ENCODE measurements at regions not wholly inside any gene's neighbourhood (a gene's known extent, or its start where the extent isn't known, plus 50 kb on each side); places are given as distances from the start of the nearest gene placed in this dataset.

- Histone ChIP-seq H3K27ac (no peak overlapping the region), H3K27me3 (no peaks in the 10 kb centered on the region), H3K36me3 (no peaks in the 10 kb centered on the region), H3K4me3 (no peak overlapping the region), H3K4me1 (peaks cover 0 to 51% (median 20%) of the 10 kb centered on the region in 4 donors), H3K9me3 (no peaks in the 10 kb centered on the region)
- WGBS, 2 donors = 45 to 54% methylated on average over 3 of the region's 3 CpGs
- DNase-seq (ENCODE audit: low spot score in 2 of 2) = no peak
- TF ChIP-seq POLR2A (IDR thresholded peaks at IDR 0.05) (no peak), EP300 (IDR thresholded peaks at IDR 0.05) (no peak)
- TF ChIP-seq, protein P1, sequence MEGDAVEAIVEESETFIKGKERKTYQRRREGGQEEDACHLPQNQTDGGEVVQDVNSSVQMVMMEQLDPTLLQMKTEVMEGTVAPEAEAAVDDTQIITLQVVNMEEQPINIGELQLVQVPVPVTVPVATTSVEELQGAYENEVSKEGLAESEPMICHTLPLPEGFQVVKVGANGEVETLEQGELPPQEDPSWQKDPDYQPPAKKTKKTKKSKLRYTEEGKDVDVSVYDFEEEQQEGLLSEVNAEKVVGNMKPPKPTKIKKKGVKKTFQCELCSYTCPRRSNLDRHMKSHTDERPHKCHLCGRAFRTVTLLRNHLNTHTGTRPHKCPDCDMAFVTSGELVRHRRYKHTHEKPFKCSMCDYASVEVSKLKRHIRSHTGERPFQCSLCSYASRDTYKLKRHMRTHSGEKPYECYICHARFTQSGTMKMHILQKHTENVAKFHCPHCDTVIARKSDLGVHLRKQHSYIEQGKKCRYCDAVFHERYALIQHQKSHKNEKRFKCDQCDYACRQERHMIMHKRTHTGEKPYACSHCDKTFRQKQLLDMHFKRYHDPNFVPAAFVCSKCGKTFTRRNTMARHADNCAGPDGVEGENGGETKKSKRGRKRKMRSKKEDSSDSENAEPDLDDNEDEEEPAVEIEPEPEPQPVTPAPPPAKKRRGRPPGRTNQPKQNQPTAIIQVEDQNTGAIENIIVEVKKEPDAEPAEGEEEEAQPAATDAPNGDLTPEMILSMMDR (IDR thresholded peaks at IDR 0.05) = no peak
These were observed 74.9 kb upstream of the CNIH3 start for GRCh38 chr1:224541072-224541790.

DNA sequence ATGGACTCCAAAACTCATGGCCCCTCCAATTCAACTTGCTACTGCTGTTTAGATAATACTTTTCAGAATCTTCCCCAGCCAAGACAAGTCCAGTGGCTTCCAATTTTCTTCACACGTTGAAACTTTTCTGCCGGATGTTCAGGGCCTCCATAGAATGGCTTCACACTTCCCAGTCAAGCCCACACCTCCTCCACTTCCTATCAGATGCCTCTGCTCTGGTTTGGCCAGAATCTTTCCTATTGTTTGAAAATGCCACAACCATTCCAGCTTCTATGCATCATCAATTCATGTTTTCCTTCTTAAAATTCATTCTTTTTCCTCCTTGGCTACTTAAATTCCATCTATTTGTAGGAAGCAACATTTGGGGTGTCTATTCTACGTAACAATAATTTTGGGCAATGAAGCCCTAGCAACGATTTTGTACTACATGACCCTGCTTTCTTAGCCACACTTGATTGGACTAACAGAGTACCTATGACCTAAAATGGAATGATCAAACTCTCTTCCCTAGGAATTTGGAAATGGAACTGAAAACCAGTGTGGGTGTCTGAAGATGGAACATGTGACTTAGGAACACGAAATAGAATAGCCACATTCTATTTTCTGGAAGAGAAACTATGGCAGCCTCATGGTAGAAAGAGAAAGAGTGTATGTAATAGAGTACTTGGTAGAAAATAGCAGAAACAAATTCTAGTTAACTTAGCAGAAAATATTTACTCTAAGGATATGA lies 74.1 kb upstream of the CNIH3 start:
- no peaks in the 10 kb centered on the region for H3K36me3 ChIP-seq
- no peak for TF ChIP-seq EP300 (IDR thresholded peaks at IDR 0.05)
- no peaks in the 10 kb centered on the region for H3K27me3 ChIP-seq
- 42 to 43% methylated on average over 5 of the region's 5 CpGs for WGBS, 2 donors
- H3K4me3 ChIP-seq = no peak overlapping the region
- H3K9me3 ChIP-seq = no peaks in the 10 kb centered on the region
- no peak for DNase-seq (ENCODE audit: low spot score in 2 of 2)
- peaks cover 0 to 51% (median 20%) of the 10 kb centered on the region in 4 donors for H3K4me1 ChIP-seq
- peak overlapping the region in 1 of 4 donors; percentile 70 for H3K27ac ChIP-seq

GRCh38 chr1:224542783-224543440 lies 73.2 kb upstream of the CNIH3 start:
- Histone ChIP-seq H3K9me3 (no peaks in the 10 kb centered on the region), H3K4me3 (no peak overlapping the region), H3K4me1 (peaks cover 0 to 51% (median 20%) of the 10 kb centered on the region in 4 donors), H3K36me3 (no peaks in the 10 kb centered on the region), H3K27me3 (no peaks in the 10 kb centered on the region), H3K27ac (peak overlapping the region in 1 of 4 donors; percentile 70)
- 62 to 65% methylated on average over 7 of the region's 7 CpGs for WGBS, 2 donors
- TF ChIP-seq EP300 (IDR thresholded peaks at IDR 0.05) (no peak), POLR2A (IDR thresholded peaks at IDR 0.05) (no peak)
- TF ChIP-seq, protein P1 (IDR thresholded peaks at IDR 0.05) = no peak
- no peak for DNase-seq (ENCODE audit: low spot score in 2 of 2)

- H3K27me3 ChIP-seq = no peaks in the 10 kb centered on the region
- H3K9me3 ChIP-seq = no peaks in the 10 kb centered on the region
- TF ChIP-seq POLR2A (IDR thresholded peaks at IDR 0.05) = no peak
- TF ChIP-seq, protein P1 (IDR thresholded peaks at IDR 0.05) = no peak
- H3K36me3 ChIP-seq = no peaks in the 10 kb centered on the region
- H3K4me3 ChIP-seq = no peak overlapping the region
- peaks cover 0 to 51% (median 20%) of the 10 kb centered on the region in 4 donors for H3K4me1 ChIP-seq
- peak overlapping the region in 1 of 4 donors; percentile 70 for H3K27ac ChIP-seq
- no peak for DNase-seq (ENCODE audit: low spot score in 2 of 2)
- 82 to 97% methylated on average over 1 of the region's 1 CpG for WGBS, 2 donors
These were observed 72.7 kb upstream of the CNIH3 start for GRCh38 chr1:224543453-224543852.

- Histone ChIP-seq H3K36me3 (no peaks in the 10 kb centered on the region), H3K27me3 (no peaks in the 10 kb centered on the region), H3K9me3 (no peaks in the 10 kb centered on the region), H3K4me3 (no peak overlapping the region), H3K4me1 (peaks cover 0 to 50% (median 20%) of the 10 kb centered on the region in 4 donors), H3K27ac (no peak overlapping the region)
- TF ChIP-seq EP300 (IDR thresholded peaks at IDR 0.05) (no peak), POLR2A (IDR thresholded peaks at IDR 0.05) (no peak)
- TF ChIP-seq, protein P1 (IDR thresholded peaks at IDR 0.05) = no peak
- 87% methylated on average over 6 of the region's 6 CpGs for WGBS, 2 donors
- no peak for DNase-seq (ENCODE audit: low spot score in 2 of 2)
These were observed 71.6 kb upstream of the CNIH3 start for GRCh38 chr1:224544346-224545110.

All from tibial nerve (tissue), 4 donors.